ENCODE measurements at regions not wholly inside any gene's neighbourhood (a gene's known extent, or its start where the extent isn't known, plus 50 kb on each side); places are given as distances from the start of the nearest gene placed in this dataset.

DNA sequence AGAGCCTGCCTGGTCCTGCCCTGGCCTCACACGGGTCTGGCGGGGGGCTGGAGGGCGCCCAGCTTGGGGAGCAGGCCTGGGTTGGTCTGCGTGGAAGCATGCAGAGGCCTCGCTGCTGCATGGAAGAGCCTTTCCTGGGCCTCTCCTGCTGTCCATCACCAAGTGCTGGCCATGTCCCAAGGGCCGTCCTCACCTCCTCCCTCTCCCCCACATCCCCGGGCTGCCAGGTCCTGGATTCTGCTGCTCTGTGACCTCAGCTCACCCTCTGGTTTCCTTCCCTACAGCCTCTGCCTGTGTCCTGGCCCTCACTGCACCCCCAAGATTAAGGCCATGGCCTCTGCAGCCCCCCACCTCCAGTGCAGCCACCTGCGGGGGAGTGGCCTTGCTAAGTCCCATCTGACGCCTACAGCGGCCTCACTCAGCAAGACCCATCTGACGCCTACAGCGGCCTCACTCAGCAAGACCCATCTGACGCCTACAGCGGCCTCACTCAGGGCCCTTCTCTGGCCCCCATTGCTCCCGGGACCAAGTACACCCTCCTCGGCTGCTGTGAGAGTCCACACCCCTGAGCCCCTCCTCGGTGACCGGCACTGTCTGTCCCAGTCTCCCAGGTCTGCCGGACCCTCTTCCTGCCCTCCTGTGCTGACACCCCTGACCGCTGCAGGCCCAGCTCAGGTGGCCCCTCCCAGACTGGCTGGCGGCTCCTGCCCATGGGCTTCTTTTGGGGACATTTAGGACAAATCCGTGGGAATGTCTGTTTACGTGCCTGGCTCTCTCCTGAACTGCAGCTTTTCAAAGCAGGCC is 119.5 kb upstream of the B3GAT1 start:
- ATAC-seq (no peak), DNase-seq (ENCODE audit: low read depth, low spot score) (no peak)
- TF ChIP-seq POLR2AphosphoS5 (IDR thresholded peaks at IDR 0.05; ENCODE audit: low read depth, low read length) (no peak), TCF7L2 (IDR thresholded peaks at IDR 0.05; ENCODE audit: low read depth, low read length) (no peak), SIN3A (IDR thresholded peaks at IDR 0.05; ENCODE audit: borderline replicate concordance, insufficient read depth, low read depth, low read length) (no peak)
- TF ChIP-seq, protein P1, sequence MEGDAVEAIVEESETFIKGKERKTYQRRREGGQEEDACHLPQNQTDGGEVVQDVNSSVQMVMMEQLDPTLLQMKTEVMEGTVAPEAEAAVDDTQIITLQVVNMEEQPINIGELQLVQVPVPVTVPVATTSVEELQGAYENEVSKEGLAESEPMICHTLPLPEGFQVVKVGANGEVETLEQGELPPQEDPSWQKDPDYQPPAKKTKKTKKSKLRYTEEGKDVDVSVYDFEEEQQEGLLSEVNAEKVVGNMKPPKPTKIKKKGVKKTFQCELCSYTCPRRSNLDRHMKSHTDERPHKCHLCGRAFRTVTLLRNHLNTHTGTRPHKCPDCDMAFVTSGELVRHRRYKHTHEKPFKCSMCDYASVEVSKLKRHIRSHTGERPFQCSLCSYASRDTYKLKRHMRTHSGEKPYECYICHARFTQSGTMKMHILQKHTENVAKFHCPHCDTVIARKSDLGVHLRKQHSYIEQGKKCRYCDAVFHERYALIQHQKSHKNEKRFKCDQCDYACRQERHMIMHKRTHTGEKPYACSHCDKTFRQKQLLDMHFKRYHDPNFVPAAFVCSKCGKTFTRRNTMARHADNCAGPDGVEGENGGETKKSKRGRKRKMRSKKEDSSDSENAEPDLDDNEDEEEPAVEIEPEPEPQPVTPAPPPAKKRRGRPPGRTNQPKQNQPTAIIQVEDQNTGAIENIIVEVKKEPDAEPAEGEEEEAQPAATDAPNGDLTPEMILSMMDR (IDR thresholded peaks at IDR 0.05): no peak
- TF ChIP-seq, protein P2, sequence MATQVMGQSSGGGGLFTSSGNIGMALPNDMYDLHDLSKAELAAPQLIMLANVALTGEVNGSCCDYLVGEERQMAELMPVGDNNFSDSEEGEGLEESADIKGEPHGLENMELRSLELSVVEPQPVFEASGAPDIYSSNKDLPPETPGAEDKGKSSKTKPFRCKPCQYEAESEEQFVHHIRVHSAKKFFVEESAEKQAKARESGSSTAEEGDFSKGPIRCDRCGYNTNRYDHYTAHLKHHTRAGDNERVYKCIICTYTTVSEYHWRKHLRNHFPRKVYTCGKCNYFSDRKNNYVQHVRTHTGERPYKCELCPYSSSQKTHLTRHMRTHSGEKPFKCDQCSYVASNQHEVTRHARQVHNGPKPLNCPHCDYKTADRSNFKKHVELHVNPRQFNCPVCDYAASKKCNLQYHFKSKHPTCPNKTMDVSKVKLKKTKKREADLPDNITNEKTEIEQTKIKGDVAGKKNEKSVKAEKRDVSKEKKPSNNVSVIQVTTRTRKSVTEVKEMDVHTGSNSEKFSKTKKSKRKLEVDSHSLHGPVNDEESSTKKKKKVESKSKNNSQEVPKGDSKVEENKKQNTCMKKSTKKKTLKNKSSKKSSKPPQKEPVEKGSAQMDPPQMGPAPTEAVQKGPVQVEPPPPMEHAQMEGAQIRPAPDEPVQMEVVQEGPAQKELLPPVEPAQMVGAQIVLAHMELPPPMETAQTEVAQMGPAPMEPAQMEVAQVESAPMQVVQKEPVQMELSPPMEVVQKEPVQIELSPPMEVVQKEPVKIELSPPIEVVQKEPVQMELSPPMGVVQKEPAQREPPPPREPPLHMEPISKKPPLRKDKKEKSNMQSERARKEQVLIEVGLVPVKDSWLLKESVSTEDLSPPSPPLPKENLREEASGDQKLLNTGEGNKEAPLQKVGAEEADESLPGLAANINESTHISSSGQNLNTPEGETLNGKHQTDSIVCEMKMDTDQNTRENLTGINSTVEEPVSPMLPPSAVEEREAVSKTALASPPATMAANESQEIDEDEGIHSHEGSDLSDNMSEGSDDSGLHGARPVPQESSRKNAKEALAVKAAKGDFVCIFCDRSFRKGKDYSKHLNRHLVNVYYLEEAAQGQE (IDR thresholded peaks at IDR 0.05; ENCODE audit: insufficient read depth in 1 of 2, low read depth in 2 of 2, low read length in 1 of 2): no peak
- POLR2A ChIA-PET: no interaction called here
- CTCF ChIA-PET: no interaction called here
- Histone ChIP-seq H3K27ac (ENCODE audit: low read length) (no peak overlapping the region), H3K4me1 (ENCODE audit: control insufficient read depth, insufficient read depth, low read length) (no peaks in the 10 kb centered on the region), H3K4me3 (ENCODE audit: low read depth in 2 of 2, low read length in 2 of 2) (no peak overlapping the region), H3K27me3 (ENCODE audit: control insufficient read depth, insufficient read depth, low read length) (peaks cover 8% of the 10 kb centered on the region), H3K9me3 (ENCODE audit: control insufficient read depth, insufficient read depth, low read depth, low read length) (no peaks in the 10 kb centered on the region), H3K36me3 (ENCODE audit: control insufficient read depth, insufficient read depth, low read length) (no peaks in the 10 kb centered on the region)
- BruUV-seq (replicated peaks): no TSS peak
- in situ Hi-C loops (cut with HindIII; ENCODE audit: low pct_unique_long_range_greater_than_20kb, low sequenced_read_pairs) (no loop called here), intact Hi-C loops (cut with micrococcal nuclease; ENCODE audit: unreplicated experiment) (no loop called here)

DNA sequence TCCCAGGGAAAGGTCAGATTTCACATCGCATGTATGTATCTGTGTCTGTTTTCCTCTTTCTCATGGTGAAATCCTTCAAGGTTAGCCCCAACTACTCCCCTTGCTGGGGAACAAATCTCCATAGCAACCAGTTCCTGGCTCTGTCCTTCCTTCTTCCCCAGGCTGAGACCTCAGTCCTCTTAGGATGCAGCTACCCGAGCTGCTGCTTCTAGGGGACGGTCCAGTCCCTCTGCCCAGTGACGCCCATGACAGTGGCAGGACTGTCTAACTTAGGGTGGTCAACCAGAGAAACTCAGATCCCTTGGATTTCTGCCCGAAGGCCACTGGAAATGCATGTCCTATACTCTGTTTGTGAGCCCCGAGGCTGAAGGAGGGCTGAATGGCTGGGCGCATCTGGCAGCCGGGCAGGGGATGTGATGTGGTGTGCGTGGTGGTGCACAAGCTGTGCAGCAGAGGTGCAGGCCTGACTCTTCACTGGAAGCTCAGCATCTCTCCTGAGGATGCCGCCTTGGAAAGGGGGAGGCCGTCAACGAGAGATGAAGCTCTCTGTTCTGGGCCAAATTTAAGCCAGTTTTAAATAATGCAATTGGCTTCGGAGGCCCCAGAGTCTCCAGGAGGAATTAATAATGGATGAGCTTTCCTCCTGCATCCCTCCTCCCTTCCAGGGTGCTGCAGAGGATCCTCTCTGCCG is 118.7 kb upstream of the B3GAT1 start:
- ChIA-PET POLR2A (no interaction called here), CTCF (no interaction called here)
- intact Hi-C loops (cut with micrococcal nuclease; ENCODE audit: unreplicated experiment) (no loop called here), in situ Hi-C loops (cut with HindIII; ENCODE audit: low pct_unique_long_range_greater_than_20kb, low sequenced_read_pairs) (no loop called here)
- Histone ChIP-seq H3K27ac (ENCODE audit: low read length) (no peak overlapping the region), H3K9me3 (ENCODE audit: control insufficient read depth, insufficient read depth, low read depth, low read length) (no peaks in the 10 kb centered on the region), H3K4me3 (ENCODE audit: low read depth in 2 of 2, low read length in 2 of 2) (no peak overlapping the region), H3K36me3 (ENCODE audit: control insufficient read depth, insufficient read depth, low read length) (no peaks in the 10 kb centered on the region), H3K4me1 (ENCODE audit: control insufficient read depth, insufficient read depth, low read length) (no peaks in the 10 kb centered on the region), H3K27me3 (ENCODE audit: control insufficient read depth, insufficient read depth, low read length) (peaks cover 8% of the 10 kb centered on the region)
- no peak for TF ChIP-seq TCF7L2 (IDR thresholded peaks at IDR 0.05; ENCODE audit: low read depth, low read length)
- TF ChIP-seq, protein P2 (IDR thresholded peaks at IDR 0.05; ENCODE audit: insufficient read depth in 1 of 2, low read depth in 2 of 2, low read length in 1 of 2): no peak
- no peak for TF ChIP-seq SIN3A (IDR thresholded peaks at IDR 0.05; ENCODE audit: borderline replicate concordance, insufficient read depth, low read depth, low read length)
- no peak for TF ChIP-seq POLR2AphosphoS5 (IDR thresholded peaks at IDR 0.05; ENCODE audit: low read depth, low read length)
- TF ChIP-seq, protein P1 (IDR thresholded peaks at IDR 0.05): no peak
- BruUV-seq (replicated peaks): no TSS peak
- no peak for ATAC-seq
- no peak for DNase-seq (ENCODE audit: low read depth, low spot score)

All from Panc1 (cell line).